Endothelial cell of umbilical vein (primary cell): ENCODE measurements at regions not wholly inside any gene's neighbourhood (a gene's known extent, or its start where the extent isn't known, plus 50 kb on each side); places are given as distances from the start of the nearest gene placed in this dataset.

Experiments
- BruUV-seq: library from RNA; stranded (reverse); fragments of 400-500 nt; replicated peaks from 2 replicates; lab custom pipeline; 2021; lab: Mats Ljungman, UMichigan
- CTCF ChIA-PET: fragments of 300-600, 350-600 bp; sonication (Branson Sonifier 250); formaldehyde crosslinking; loops from one replicate; lab custom pipeline; 2021; ENCODE audit warnings: antibody characterized with exemption, inconsistent platforms; lab: Charles Lee
- POLR2A ChIA-PET: fragments of 300-600, 350-600 bp; sonication (Branson Sonifier 250); formaldehyde crosslinking; loops from one replicate; lab custom pipeline; 2021; ENCODE audit warnings: antibody characterized with exemption, inconsistent platforms; lab: Charles Lee
- DNase-seq: peaks from one replicate; pipeline ENCODE4 v3.0.0-alpha.2; 2011; ENCODE audit warnings: low read depth, low spot score
- FAIRE-seq: peaks from 2 replicates; lab custom pipeline; 2011; peaks lifted over from hg19 to GRCh38; lab: Jason Lieb, UNC
- H2AFZ ChIP-seq: 2 replicates; pipeline ENCODE4 v1.6.0; 2012; ENCODE audit warnings: low read depth, low read length, control low read depth, inconsistent platforms
- H3K27ac ChIP-seq: 2 replicates; pipeline ENCODE4 v1.5.1; 2011; ENCODE audit warnings: low read depth, mild to moderate bottlenecking, control low read depth, low read length, moderate library complexity; ENCODE audit not compliant: insufficient read depth
- H3K27me3 ChIP-seq, 2 experiments: 2 replicates each; pipeline versions ENCODE4 v1.6.0 to v1.6.1; 2011; ENCODE audit warnings: low read length in 2 of 2, mixed read lengths in 1 of 2; ENCODE audit not compliant: control insufficient read depth in 2 of 2, insufficient read depth in 2 of 2
- H3K36me3 ChIP-seq, 2 experiments: 2 replicates in 1 of 2; 3 replicates in 1 of 2; pipeline ENCODE4 v1.5.1; 2011; ENCODE audit warnings: low read length in 2 of 2, mild to moderate bottlenecking in 1 of 2, moderate library complexity in 1 of 2; ENCODE audit not compliant: control insufficient read depth in 2 of 2, insufficient read depth in 2 of 2; ENCODE audit errors: extremely low read depth in 1 of 2
- H3K4me1 ChIP-seq: 3 replicates; pipeline ENCODE4 v1.5.1; 2011; ENCODE audit warnings: mild to moderate bottlenecking, low read length; ENCODE audit not compliant: control insufficient read depth, insufficient read depth; ENCODE audit errors: extremely low read depth
- H3K4me2 ChIP-seq: 2 replicates; pipeline ENCODE4 v1.6.1; 2011; ENCODE audit warnings: low read length, control low read depth, mixed read lengths; ENCODE audit not compliant: insufficient read depth
- H3K4me3 ChIP-seq, 3 experiments: fragments of 200-600 bp in 1 of 3; sonication (generic), shearing (Covaris generic) in 1 of 3; replicated peaks in 1 of 3; 2 replicates each; pipeline ENCODE4 v1.5.1; 2011 to 2016; ENCODE audit warnings: control low read depth in 3 of 3, low read length in 3 of 3, mild to moderate bottlenecking in 2 of 3, inconsistent platforms in 1 of 3, low read depth in 1 of 3, moderate library complexity in 1 of 3; ENCODE audit not compliant: insufficient read depth in 1 of 3
- H3K79me2 ChIP-seq: 2 replicates; pipeline ENCODE4 v1.6.0; 2012; ENCODE audit warnings: low read length, inconsistent platforms; ENCODE audit not compliant: control insufficient read depth, insufficient read depth
- H3K9ac ChIP-seq: replicated peaks from 2 replicates; pipeline ENCODE3; 2011; ENCODE audit warnings: low read length, control low read depth; ENCODE audit not compliant: insufficient read depth; ENCODE audit errors: extremely low read depth
- H3K9me1 ChIP-seq: replicated peaks from 3 replicates; pipeline ENCODE4 v1.6.0; 2011; ENCODE audit warnings: mild to moderate bottlenecking, low read length; ENCODE audit not compliant: control insufficient read depth, insufficient read depth; ENCODE audit errors: extremely low read depth
- H3K9me3 ChIP-seq: replicated peaks from 2 replicates; pipeline ENCODE4 v1.5.1; 2012; ENCODE audit warnings: low read length, inconsistent platforms; ENCODE audit not compliant: control insufficient read depth, insufficient read depth
- H4K20me1 ChIP-seq: replicated peaks from 2 replicates; pipeline ENCODE3; 2011; ENCODE audit warnings: mild to moderate bottlenecking, low read length; ENCODE audit not compliant: control insufficient read depth, insufficient read depth; ENCODE audit errors: extremely low read depth
- CTCF ChIP-seq, 2 donors: IDR thresholded peaks; 1 replicate in 1 of 2; 2 replicates in 1 of 2; pipeline ENCODE4 v1.5.1; 2011; ENCODE audit warnings: low read length in 2 of 2, mild to moderate bottlenecking in 2 of 2, moderate library complexity in 2 of 2, control low read depth in 1 of 2, inconsistent platforms in 1 of 2, low read depth in 1 of 2; ENCODE audit not compliant: insufficient read depth in 1 of 2; ENCODE audit errors: extremely low read depth in 1 of 2
- EZH2 ChIP-seq: IDR thresholded peaks from 2 replicates; pipeline ENCODE4 v1.6.1; 2012; ENCODE audit warnings: borderline replicate concordance, low read depth, mild to moderate bottlenecking, moderate library complexity, low read length, inconsistent platforms; ENCODE audit not compliant: severe bottlenecking
- FOS ChIP-seq: IDR thresholded peaks from 2 replicates; pipeline ENCODE4 v1.6.1; 2011; ENCODE audit warnings: mild to moderate bottlenecking, low read length, moderate library complexity, borderline replicate concordance; ENCODE audit not compliant: insufficient read depth
- GATA2 ChIP-seq: IDR thresholded peaks from 2 replicates; pipeline ENCODE4 v1.7.0; 2011; ENCODE audit warnings: low read depth, mild to moderate bottlenecking, moderate library complexity, mixed read lengths, low read length; ENCODE audit not compliant: insufficient read length, insufficient read depth
- JUN ChIP-seq: IDR thresholded peaks from 2 replicates; pipeline ENCODE4 v1.6.1; 2011; ENCODE audit warnings: borderline replicate concordance, low read depth; ENCODE audit not compliant: insufficient read length, insufficient read depth
- MAX ChIP-seq: IDR thresholded peaks from 2 replicates; pipeline ENCODE4 v1.6.1; 2011; ENCODE audit not compliant: insufficient read depth, insufficient read length
- MYC ChIP-seq: IDR thresholded peaks from one replicate; pipeline ENCODE4 v1.6.1; 2011; ENCODE audit warnings: mild to moderate bottlenecking, low read depth, low read length
- POLR2A ChIP-seq: IDR thresholded peaks from 2 replicates; pipeline ENCODE4 v1.6.1; 2012; ENCODE audit warnings: low read depth, mild to moderate bottlenecking, control low read depth, low read length
- POLR2AphosphoS5 ChIP-seq: IDR thresholded peaks from 2 replicates; pipeline ENCODE4 v1.6.1; 2012; ENCODE audit warnings: low read depth, mild to moderate bottlenecking, control low read depth, low read length, moderate library complexity; ENCODE audit not compliant: insufficient read depth
- dilution Hi-C: fragments of 300-500 bp; cut with MboI; formaldehyde crosslinking; loops from one replicate; pipeline ENCODE4 v1.15.0; 2019; ENCODE audit warnings: low sequenced_read_pairs; ENCODE audit not compliant: extremely low pct_ligation_motif_present
- intact Hi-C: fragments of 100-400 bp; cut with micrococcal nuclease; formaldehyde crosslinking; loops from one replicate; pipeline ENCODE4 v1.10.0; 2022

GRCh38 chr2:189285349-189285748, 105.8 kb upstream of the COL5A2 start:
- Histone ChIP-seq H4K20me1 (no peaks in the 10 kb centered on the region), H3K4me3 (no peak overlapping the region), H3K9me3 (no peaks in the 10 kb centered on the region), H3K9ac (no peak overlapping the region), H3K79me2 (no peaks in the 10 kb centered on the region), H3K4me1 (peaks cover 6% of the 10 kb centered on the region), H3K27ac (no peak overlapping the region), H3K9me1 (no peaks in the 10 kb centered on the region), H3K36me3 (no peaks in the 10 kb centered on the region), H2AFZ (no peak overlapping the region), H3K27me3 (no peaks in the 10 kb centered on the region), H3K4me2 (no peak overlapping the region)
- no TSS peak for BruUV-seq
- POLR2A ChIA-PET, result no interaction called here
- intact Hi-C loops, result loop anchor here (5.0 kb wide), 1 partner anchor 73 kb away; no protein-coding TSS in a partner anchor
- FAIRE-seq, result no peak
- CTCF ChIA-PET, result interaction anchor here (1.0 to 5.4 kb wide), 11 partner anchors 10 to 761 kb away, joined by 3 to 99 read pairs (median 31); partner anchors contain the start of gene COL5A2
- dilution Hi-C loops, result no loop called here
- DNase-seq, result no peak
- TF ChIP-seq JUN (no peak), MYC (no peak), MAX (no peak), CTCF (IDR thresholded peaks at IDR 0.05; ENCODE audit: extremely low read depth in 1 of 2, insufficient read depth in 1 of 2, low read depth in 1 of 2, low read length in 2 of 2) (no peak), FOS (no peak), EZH2 (no peak), POLR2A (no peak), GATA2 (no peak), POLR2AphosphoS5 (no peak)
